HepG2 (cell line): ENCODE measurements at regions not wholly inside any gene's neighbourhood (a gene's known extent, or its start where the extent isn't known, plus 50 kb on each side); places are given as distances from the start of the nearest gene placed in this dataset.
A peak's percentile ranks its signal among the peaks of the same experiment; 100 is the strongest.

Source experiments
- JDP2 ChIP-seq: sonication (generic); formaldehyde crosslinking; IDR thresholded peaks from 2 replicates; pipeline ENCODE4 v1.8.1; 2022; ENCODE audit warnings: missing genetic modification reagents, borderline replicate concordance
- KLF16 ChIP-seq, 2 experiments: sonication (generic) in 1 of 2; formaldehyde crosslinking in 1 of 2; IDR thresholded peaks; 2 replicates each; pipeline versions ENCODE4 v1.6.1 to v1.8.0; 2016 to 2023; ENCODE audit warnings: missing genetic modification reagents in 2 of 2, missing compliant biosample characterization in 1 of 2
- MBD4 ChIP-seq: IDR thresholded peaks from 2 replicates; pipeline ENCODE4 v1.6.1; 2012; ENCODE audit warnings: low read length, inconsistent platforms, borderline replicate concordance
- MYC ChIP-seq: sonication (generic); formaldehyde crosslinking; IDR thresholded peaks from 2 replicates; pipeline ENCODE4 v1.9.0; 2021; ENCODE audit warnings: missing genetic modification reagents, borderline replicate concordance
- POLR2A ChIP-seq, 2 experiments: IDR thresholded peaks; 2 replicates each; pipeline ENCODE4 v1.6.1; 2011; ENCODE audit warnings: low read depth in 2 of 2, low read length in 2 of 2, mild to moderate bottlenecking in 1 of 2, moderate library complexity in 1 of 2; ENCODE audit not compliant: insufficient read depth in 1 of 2
- SRSF4 ChIP-seq: fragments of 200-400 bp; formaldehyde crosslinking; IDR thresholded peaks from one replicate; pipeline ENCODE4 v1.6.1; 2018; ENCODE audit warnings: mild to moderate bottlenecking, low read depth, low read length, moderate library complexity; ENCODE audit not compliant: poor library complexity, severe bottlenecking
- ZBTB8A ChIP-seq: sonication (generic); formaldehyde crosslinking; IDR thresholded peaks from 2 replicates; pipeline ENCODE4 v1.4.0; 2020; ENCODE audit warnings: mild to moderate bottlenecking, low read depth, missing genetic modification reagents, borderline replicate concordance
- ZNF138 ChIP-seq: sonication (generic); formaldehyde crosslinking; IDR thresholded peaks from 2 replicates; pipeline ENCODE4 v1.5.0; 2020; ENCODE audit warnings: mild to moderate bottlenecking, low read depth, missing genetic modification reagents
- ZNF225 ChIP-seq: sonication (generic); formaldehyde crosslinking; IDR thresholded peaks from 2 replicates; pipeline ENCODE4 v1.4.0; 2020; ENCODE audit warnings: mild to moderate bottlenecking, missing genetic modification reagents
- ZNF253 ChIP-seq: sonication (generic); formaldehyde crosslinking; IDR thresholded peaks from 2 replicates; pipeline ENCODE4 v1.8.0; 2022; ENCODE audit warnings: mild to moderate bottlenecking, missing genetic modification reagents, borderline replicate concordance
- ZNF33A ChIP-seq: sonication (generic); formaldehyde crosslinking; IDR thresholded peaks from 2 replicates; pipeline ENCODE4 v1.5.1; 2020; ENCODE audit warnings: missing genetic modification reagents, mild to moderate bottlenecking, moderate library complexity, borderline replicate concordance
- ZNF354B ChIP-seq: sonication (generic); formaldehyde crosslinking; IDR thresholded peaks from 2 replicates; pipeline ENCODE4 v1.8.0; 2022; ENCODE audit warnings: mild to moderate bottlenecking, missing genetic modification reagents
- ZNF432 ChIP-seq: sonication (generic); formaldehyde crosslinking; IDR thresholded peaks from 2 replicates; pipeline ENCODE4 v1.5.0; 2020; ENCODE audit warnings: missing genetic modification reagents, mild to moderate bottlenecking, borderline replicate concordance
- ZNF460 ChIP-seq: sonication (generic); formaldehyde crosslinking; IDR thresholded peaks from 2 replicates; pipeline ENCODE4 v1.5.1; 2020; ENCODE audit warnings: missing genetic modification reagents, mild to moderate bottlenecking, borderline replicate concordance
- ZNF547 ChIP-seq: sonication (generic); formaldehyde crosslinking; IDR thresholded peaks from 2 replicates; pipeline ENCODE4 v1.5.1; 2020; ENCODE audit warnings: mild to moderate bottlenecking, missing genetic modification reagents
- ZNF563 ChIP-seq: sonication (generic); formaldehyde crosslinking; IDR thresholded peaks from 2 replicates; pipeline ENCODE4 v1.8.0; 2022; ENCODE audit warnings: mild to moderate bottlenecking, moderate library complexity, missing genetic modification reagents
- ZNF7 ChIP-seq: IDR thresholded peaks from 2 replicates; pipeline ENCODE4 v1.6.1; 2016; ENCODE audit warnings: missing biosample characterization, missing genetic modification reagents
- ZNF703 ChIP-seq: sonication (generic); formaldehyde crosslinking; IDR thresholded peaks from 2 replicates; pipeline ENCODE4 v1.5.1; 2020; ENCODE audit warnings: missing genetic modification reagents, mild to moderate bottlenecking, moderate library complexity, borderline replicate concordance
- TF ChIP-seq, protein P1 (sequence below): sonication (generic); formaldehyde crosslinking; conservative IDR thresholded peaks from 2 replicates; pipeline ENCODE4 v1.8.0; 2022; ENCODE audit warnings: low read depth, missing genetic modification reagents
- TF ChIP-seq, protein P2 (sequence below): sonication (generic); formaldehyde crosslinking; IDR thresholded peaks from 2 replicates; pipeline ENCODE4 v1.4.0; 2020; ENCODE audit warnings: mild to moderate bottlenecking, missing genetic modification reagents
- TF ChIP-seq, protein P3 (sequence below): sonication (generic); formaldehyde crosslinking; IDR thresholded peaks from 2 replicates; pipeline ENCODE4 v1.8.1; 2022; ENCODE audit warnings: mild to moderate bottlenecking, missing genetic modification reagents
- TF ChIP-seq, protein P4 (sequence below): fragments of 450-650 bp; IDR thresholded peaks from 2 replicates; pipeline ENCODE4 v1.6.1; 2016
- TF ChIP-seq, protein P5 (sequence below): sonication (generic); formaldehyde crosslinking; IDR thresholded peaks from 2 replicates; pipeline ENCODE4 v1.5.1; 2020; ENCODE audit warnings: missing genetic modification reagents, mild to moderate bottlenecking, borderline replicate concordance

DNA sequence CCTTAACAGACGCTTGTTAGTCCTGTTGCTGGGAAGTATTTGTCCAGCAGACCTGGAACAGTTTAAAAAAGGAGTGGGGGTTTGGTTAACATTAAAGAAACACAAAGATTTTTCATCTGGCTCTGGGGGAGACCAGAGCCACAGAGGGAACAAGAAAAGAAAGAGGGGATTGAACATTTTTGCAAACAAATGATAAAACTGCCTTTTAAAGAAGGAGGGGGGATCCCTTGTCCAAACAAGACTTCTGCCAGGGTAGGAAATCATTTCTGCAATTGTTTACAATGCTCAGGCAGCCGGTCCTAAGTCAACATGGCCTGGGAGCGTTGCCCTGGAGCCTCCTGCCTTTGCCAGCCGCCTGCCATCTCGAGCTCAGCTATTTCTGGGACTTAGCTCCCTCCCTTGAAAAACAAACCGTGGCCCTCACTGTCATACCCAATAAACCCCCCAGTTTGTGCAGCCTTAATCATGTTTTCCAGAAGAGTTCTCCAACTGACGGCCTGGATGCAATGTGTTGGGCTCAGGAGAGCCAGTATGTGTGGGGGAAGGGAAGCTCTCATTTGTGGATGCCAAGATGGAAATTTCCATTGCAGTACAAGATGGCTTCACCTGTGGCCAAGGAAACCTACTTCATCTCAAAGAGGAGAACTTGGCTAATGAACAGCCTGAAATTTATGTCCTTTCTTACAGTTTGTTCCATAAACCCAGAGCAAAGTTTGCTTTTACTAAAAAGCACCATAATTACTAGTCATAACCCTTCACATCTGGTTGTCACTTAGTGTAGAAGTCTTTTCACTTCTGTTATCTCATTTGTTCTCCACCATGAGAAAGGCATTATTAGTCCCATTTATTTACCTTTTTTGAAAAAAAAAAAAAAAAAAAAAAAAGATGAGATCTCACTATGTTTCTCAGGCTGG is 75.9 kb upstream of the RNU6-1 start (continued):
- TF ChIP-seq, protein P1, sequence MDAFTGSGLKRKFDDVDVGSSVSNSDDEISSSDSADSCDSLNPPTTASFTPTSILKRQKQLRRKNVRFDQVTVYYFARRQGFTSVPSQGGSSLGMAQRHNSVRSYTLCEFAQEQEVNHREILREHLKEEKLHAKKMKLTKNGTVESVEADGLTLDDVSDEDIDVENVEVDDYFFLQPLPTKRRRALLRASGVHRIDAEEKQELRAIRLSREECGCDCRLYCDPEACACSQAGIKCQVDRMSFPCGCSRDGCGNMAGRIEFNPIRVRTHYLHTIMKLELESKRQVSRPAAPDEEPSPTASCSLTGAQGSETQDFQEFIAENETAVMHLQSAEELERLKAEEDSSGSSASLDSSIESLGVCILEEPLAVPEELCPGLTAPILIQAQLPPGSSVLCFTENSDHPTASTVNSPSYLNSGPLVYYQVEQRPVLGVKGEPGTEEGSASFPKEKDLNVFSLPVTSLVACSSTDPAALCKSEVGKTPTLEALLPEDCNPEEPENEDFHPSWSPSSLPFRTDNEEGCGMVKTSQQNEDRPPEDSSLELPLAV (CRISPR knock-in tag): no peak
- peak; percentile 69; the same call in 1 of the 2 replicates for TF ChIP-seq MYC (CRISPR knock-in tag)
- no peak for TF ChIP-seq ZNF432 (CRISPR knock-in tag)
- TF ChIP-seq JDP2 (CRISPR knock-in tag): no peak
- no peak for TF ChIP-seq ZNF33A (CRISPR knock-in tag)
- TF ChIP-seq, protein P2, sequence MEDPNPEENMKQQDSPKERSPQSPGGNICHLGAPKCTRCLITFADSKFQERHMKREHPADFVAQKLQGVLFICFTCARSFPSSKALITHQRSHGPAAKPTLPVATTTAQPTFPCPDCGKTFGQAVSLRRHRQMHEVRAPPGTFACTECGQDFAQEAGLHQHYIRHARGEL (CRISPR knock-in tag): no peak
- no peak for TF ChIP-seq ZNF354B
- TF ChIP-seq ZNF703 (CRISPR knock-in tag): 0 out of 2 replicates have a peak, but pooled peaks have one; percentile 67
- TF ChIP-seq, protein P3, sequence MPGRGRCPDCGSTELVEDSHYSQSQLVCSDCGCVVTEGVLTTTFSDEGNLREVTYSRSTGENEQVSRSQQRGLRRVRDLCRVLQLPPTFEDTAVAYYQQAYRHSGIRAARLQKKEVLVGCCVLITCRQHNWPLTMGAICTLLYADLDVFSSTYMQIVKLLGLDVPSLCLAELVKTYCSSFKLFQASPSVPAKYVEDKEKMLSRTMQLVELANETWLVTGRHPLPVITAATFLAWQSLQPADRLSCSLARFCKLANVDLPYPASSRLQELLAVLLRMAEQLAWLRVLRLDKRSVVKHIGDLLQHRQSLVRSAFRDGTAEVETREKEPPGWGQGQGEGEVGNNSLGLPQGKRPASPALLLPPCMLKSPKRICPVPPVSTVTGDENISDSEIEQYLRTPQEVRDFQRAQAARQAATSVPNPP (CRISPR knock-in tag): no peak
- TF ChIP-seq ZNF253 (CRISPR knock-in tag): no peak
- no peak; the same call in 1 of the 2 replicates for TF ChIP-seq ZNF460 (CRISPR knock-in tag)
- peak; percentile 84; the same call in 1 of the 2 replicates for TF ChIP-seq MBD4
- no peak for TF ChIP-seq ZNF138 (CRISPR knock-in tag)
- TF ChIP-seq, protein P4, sequence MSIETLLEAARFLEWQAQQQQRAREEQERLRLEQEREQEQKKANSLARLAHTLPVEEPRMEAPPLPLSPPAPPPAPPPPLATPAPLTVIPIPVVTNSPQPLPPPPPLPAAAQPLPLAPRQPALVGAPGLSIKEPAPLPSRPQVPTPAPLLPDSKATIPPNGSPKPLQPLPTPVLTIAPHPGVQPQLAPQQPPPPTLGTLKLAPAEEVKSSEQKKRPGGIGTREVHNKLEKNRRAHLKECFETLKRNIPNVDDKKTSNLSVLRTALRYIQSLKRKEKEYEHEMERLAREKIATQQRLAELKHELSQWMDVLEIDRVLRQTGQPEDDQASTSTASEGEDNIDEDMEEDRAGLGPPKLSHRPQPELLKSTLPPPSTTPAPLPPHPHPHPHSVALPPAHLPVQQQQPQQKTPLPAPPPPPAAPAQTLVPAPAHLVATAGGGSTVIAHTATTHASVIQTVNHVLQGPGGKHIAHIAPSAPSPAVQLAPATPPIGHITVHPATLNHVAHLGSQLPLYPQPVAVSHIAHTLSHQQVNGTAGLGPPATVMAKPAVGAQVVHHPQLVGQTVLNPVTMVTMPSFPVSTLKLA: no peak
- no peak for TF ChIP-seq ZNF225 (CRISPR knock-in tag)
- TF ChIP-seq SRSF4: no peak
- no peak for TF ChIP-seq ZNF7 (CRISPR knock-in tag)
- TF ChIP-seq ZNF547 (CRISPR knock-in tag): no peak
- peak in 1 of 2 experiments; percentile 49; a peak in 1 of 4 replicates for TF ChIP-seq KLF16 (CRISPR knock-in tag; IDR thresholded peaks at IDR 0.05)
- no peak for TF ChIP-seq ZBTB8A (CRISPR knock-in tag)
- TF ChIP-seq POLR2A (IDR thresholded peaks at IDR 0.05; ENCODE audit: insufficient read depth in 1 of 2, low read depth in 2 of 2, low read length in 2 of 2): no peak
- TF ChIP-seq, protein P5, sequence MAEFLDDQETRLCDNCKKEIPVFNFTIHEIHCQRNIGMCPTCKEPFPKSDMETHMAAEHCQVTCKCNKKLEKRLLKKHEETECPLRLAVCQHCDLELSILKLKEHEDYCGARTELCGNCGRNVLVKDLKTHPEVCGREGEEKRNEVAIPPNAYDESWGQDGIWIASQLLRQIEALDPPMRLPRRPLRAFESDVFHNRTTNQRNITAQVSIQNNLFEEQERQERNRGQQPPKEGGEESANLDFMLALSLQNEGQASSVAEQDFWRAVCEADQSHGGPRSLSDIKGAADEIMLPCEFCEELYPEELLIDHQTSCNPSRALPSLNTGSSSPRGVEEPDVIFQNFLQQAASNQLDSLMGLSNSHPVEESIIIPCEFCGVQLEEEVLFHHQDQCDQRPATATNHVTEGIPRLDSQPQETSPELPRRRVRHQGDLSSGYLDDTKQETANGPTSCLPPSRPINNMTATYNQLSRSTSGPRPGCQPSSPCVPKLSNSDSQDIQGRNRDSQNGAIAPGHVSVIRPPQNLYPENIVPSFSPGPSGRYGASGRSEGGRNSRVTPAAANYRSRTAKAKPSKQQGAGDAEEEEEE (CRISPR knock-in tag): no peak
- no peak for TF ChIP-seq ZNF563
